ENCODE measurements at regions not wholly inside any gene's neighbourhood (a gene's known extent, or its start where the extent isn't known, plus 50 kb on each side); places are given as distances from the start of the nearest gene placed in this dataset.

GRCh38 chr6:148157841-148158240 lies 184.8 kb upstream of the SASH1 start:
- TF ChIP-seq, protein P1, sequence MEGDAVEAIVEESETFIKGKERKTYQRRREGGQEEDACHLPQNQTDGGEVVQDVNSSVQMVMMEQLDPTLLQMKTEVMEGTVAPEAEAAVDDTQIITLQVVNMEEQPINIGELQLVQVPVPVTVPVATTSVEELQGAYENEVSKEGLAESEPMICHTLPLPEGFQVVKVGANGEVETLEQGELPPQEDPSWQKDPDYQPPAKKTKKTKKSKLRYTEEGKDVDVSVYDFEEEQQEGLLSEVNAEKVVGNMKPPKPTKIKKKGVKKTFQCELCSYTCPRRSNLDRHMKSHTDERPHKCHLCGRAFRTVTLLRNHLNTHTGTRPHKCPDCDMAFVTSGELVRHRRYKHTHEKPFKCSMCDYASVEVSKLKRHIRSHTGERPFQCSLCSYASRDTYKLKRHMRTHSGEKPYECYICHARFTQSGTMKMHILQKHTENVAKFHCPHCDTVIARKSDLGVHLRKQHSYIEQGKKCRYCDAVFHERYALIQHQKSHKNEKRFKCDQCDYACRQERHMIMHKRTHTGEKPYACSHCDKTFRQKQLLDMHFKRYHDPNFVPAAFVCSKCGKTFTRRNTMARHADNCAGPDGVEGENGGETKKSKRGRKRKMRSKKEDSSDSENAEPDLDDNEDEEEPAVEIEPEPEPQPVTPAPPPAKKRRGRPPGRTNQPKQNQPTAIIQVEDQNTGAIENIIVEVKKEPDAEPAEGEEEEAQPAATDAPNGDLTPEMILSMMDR (IDR thresholded peaks at IDR 0.05), result no peak
- Mint-ChIP-seq H3K9me3 (ENCODE audit: unreplicated experiment) (no peaks in the 10 kb centered on the region), H3K4me3 (ENCODE audit: unreplicated experiment) (no peak overlapping the region), H3K27me3 (ENCODE audit: unreplicated experiment) (no peaks in the 10 kb centered on the region), H3K27ac (ENCODE audit: unreplicated experiment) (no peak overlapping the region), H3K4me1 (ENCODE audit: unreplicated experiment) (no peaks in the 10 kb centered on the region), H3K36me3 (ENCODE audit: unreplicated experiment) (no peaks in the 10 kb centered on the region)
- no peak for DNase-seq (ENCODE audit: extremely low spot score, unreplicated experiment)

DNA sequence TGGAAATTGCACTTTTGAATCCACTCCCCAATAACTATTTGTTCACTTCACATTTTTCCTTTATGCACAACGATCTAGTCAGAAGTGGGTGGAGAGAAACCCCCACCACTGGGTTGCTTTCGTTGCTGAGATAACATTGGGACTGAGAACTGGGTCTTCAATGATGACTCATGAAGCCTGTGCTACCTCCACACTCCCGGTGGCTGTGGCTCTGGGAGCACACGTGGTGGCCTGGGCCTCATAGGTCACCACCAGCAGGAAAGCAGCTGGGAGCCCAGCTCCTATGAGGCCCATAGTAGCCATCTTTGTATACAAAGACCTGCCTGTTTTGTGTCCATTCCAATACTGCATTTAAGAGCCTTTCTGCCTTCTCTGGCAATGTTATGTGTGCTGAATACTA lies 178.0 kb upstream of the SASH1 start:
- H3K27ac Mint-ChIP-seq (ENCODE audit: unreplicated experiment), result no peak overlapping the region
- no peaks in the 10 kb centered on the region for H3K9me3 Mint-ChIP-seq (ENCODE audit: unreplicated experiment)
- H3K27me3 Mint-ChIP-seq (ENCODE audit: unreplicated experiment), result no peaks in the 10 kb centered on the region
- H3K4me3 Mint-ChIP-seq (ENCODE audit: unreplicated experiment), result no peak overlapping the region
- H3K4me1 Mint-ChIP-seq (ENCODE audit: unreplicated experiment), result peaks cover 4% of the 10 kb centered on the region
- TF ChIP-seq, protein P1 (IDR thresholded peaks at IDR 0.05), result no peak
- H3K36me3 Mint-ChIP-seq (ENCODE audit: unreplicated experiment), result no peaks in the 10 kb centered on the region
- no peak for DNase-seq (ENCODE audit: extremely low spot score, unreplicated experiment)

- Mint-ChIP-seq H3K4me1 (ENCODE audit: unreplicated experiment) (peaks cover 4% of the 10 kb centered on the region), H3K27me3 (ENCODE audit: unreplicated experiment) (no peaks in the 10 kb centered on the region), H3K9me3 (ENCODE audit: unreplicated experiment) (no peaks in the 10 kb centered on the region), H3K27ac (ENCODE audit: unreplicated experiment) (no peak overlapping the region), H3K36me3 (ENCODE audit: unreplicated experiment) (no peaks in the 10 kb centered on the region), H3K4me3 (ENCODE audit: unreplicated experiment) (no peak overlapping the region)
- DNase-seq (ENCODE audit: extremely low spot score, unreplicated experiment), result no peak
- TF ChIP-seq, protein P1 (IDR thresholded peaks at IDR 0.05), result peak; percentile 78
These were observed 176.2 kb upstream of the SASH1 start for GRCh38 chr6:148166339-148166968.

- Mint-ChIP-seq H3K36me3 (ENCODE audit: unreplicated experiment) (no peaks in the 10 kb centered on the region), H3K4me1 (ENCODE audit: unreplicated experiment) (peaks cover 1% of the 10 kb centered on the region), H3K27ac (ENCODE audit: unreplicated experiment) (no peak overlapping the region), H3K27me3 (ENCODE audit: unreplicated experiment) (no peaks in the 10 kb centered on the region), H3K4me3 (ENCODE audit: unreplicated experiment) (no peak overlapping the region), H3K9me3 (ENCODE audit: unreplicated experiment) (no peaks in the 10 kb centered on the region)
- TF ChIP-seq, protein P1 (IDR thresholded peaks at IDR 0.05), result no peak
- DNase-seq (ENCODE audit: extremely low spot score, unreplicated experiment), result no peak
These were observed 172.9 kb upstream of the SASH1 start for GRCh38 chr6:148169706-148170105.

DNA sequence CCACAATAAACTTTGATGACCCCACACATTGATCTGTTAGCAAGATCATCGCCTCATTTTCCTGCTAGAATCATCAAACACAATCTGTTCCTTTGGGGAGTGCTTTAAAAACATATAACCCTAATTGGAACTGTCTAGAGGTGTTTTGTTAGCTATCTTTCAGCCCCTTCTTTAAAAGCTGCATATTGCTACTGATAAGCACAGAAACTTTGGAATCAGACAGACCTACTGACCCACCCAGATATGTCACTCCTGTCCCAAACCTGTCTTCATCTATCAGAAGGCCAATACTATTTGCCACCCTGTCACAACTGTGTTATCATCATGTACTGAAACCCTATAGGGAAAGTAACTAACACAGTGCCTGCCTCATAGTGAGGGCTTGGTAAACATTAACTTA lies 172.4 kb upstream of the SASH1 start:
- H3K27me3 Mint-ChIP-seq (ENCODE audit: unreplicated experiment), result no peaks in the 10 kb centered on the region
- no peaks in the 10 kb centered on the region for H3K9me3 Mint-ChIP-seq (ENCODE audit: unreplicated experiment)

More for the DNA sequence above, 172.4 kb upstream of the SASH1 start:
- H3K4me3 Mint-ChIP-seq (ENCODE audit: unreplicated experiment), result no peak overlapping the region
- H3K4me1 Mint-ChIP-seq (ENCODE audit: unreplicated experiment), result no peaks in the 10 kb centered on the region
- no peak for DNase-seq (ENCODE audit: extremely low spot score, unreplicated experiment)
- TF ChIP-seq, protein P1 (IDR thresholded peaks at IDR 0.05), result no peak
- H3K36me3 Mint-ChIP-seq (ENCODE audit: unreplicated experiment), result no peaks in the 10 kb centered on the region
- H3K27ac Mint-ChIP-seq (ENCODE audit: unreplicated experiment), result no peak overlapping the region

Data from osteocyte (in vitro differentiated cells).